Tibial nerve (tissue), 4 donors: ENCODE measurements at regions not wholly inside any gene's neighbourhood (a gene's known extent, or its start where the extent isn't known, plus 50 kb on each side); places are given as distances from the start of the nearest gene placed in this dataset.

Experiments
- EP300 ChIP-seq, 2 donors: sonication (generic); formaldehyde crosslinking; IDR thresholded peaks; one replicate each; pipeline ENCODE4 v1.6.1; 2017; ENCODE audit warnings: antibody characterized with exemption in 2 of 2, mild to moderate bottlenecking in 1 of 2
- POLR2A ChIP-seq, 2 donors: fragments of 450-650 bp; IDR thresholded peaks; one replicate each; pipeline ENCODE4 v1.6.1; 2017; ENCODE audit warnings: antibody characterized with exemption in 2 of 2, mild to moderate bottlenecking in 2 of 2, moderate library complexity in 2 of 2
- TF ChIP-seq, protein P1 (sequence below), 5 experiments: fragments of 200-600 bp in 3 of 5; fragments of 450-650 bp in 2 of 5; sonication (generic) in 3 of 5; IDR thresholded peaks; one replicate each; pipeline ENCODE4 v1.5.1; 2016 to 2019; ENCODE audit warnings: antibody characterized with exemption in 5 of 5, mild to moderate bottlenecking in 3 of 5, moderate library complexity in 2 of 5

DNA sequence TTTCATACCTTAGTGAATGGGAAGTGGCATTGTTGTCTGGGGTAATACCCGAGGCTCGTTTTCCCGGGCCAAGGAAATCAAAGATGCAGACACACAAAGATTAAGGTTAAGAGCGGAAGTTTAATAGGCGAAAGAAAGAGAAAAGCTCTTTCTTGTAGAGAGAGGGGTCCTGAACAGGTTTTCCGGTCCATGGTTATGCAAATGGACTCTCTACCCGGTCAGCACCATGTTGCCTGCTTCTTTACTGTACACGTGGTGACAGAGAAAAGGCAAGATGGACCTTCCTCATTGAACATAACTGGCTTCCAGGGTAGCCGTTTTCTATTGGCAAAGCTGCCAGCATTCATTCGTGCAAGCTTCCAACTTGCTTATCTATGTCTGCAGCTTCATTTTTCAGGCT lies 2063.5 kb downstream of the SUCLG1 start:
- TF ChIP-seq, protein P1, sequence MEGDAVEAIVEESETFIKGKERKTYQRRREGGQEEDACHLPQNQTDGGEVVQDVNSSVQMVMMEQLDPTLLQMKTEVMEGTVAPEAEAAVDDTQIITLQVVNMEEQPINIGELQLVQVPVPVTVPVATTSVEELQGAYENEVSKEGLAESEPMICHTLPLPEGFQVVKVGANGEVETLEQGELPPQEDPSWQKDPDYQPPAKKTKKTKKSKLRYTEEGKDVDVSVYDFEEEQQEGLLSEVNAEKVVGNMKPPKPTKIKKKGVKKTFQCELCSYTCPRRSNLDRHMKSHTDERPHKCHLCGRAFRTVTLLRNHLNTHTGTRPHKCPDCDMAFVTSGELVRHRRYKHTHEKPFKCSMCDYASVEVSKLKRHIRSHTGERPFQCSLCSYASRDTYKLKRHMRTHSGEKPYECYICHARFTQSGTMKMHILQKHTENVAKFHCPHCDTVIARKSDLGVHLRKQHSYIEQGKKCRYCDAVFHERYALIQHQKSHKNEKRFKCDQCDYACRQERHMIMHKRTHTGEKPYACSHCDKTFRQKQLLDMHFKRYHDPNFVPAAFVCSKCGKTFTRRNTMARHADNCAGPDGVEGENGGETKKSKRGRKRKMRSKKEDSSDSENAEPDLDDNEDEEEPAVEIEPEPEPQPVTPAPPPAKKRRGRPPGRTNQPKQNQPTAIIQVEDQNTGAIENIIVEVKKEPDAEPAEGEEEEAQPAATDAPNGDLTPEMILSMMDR (IDR thresholded peaks at IDR 0.05): no peak
- TF ChIP-seq POLR2A (IDR thresholded peaks at IDR 0.05): no peak
- no peak for TF ChIP-seq EP300 (IDR thresholded peaks at IDR 0.05)
